ENCODE measurements at regions not wholly inside any gene's neighbourhood (a gene's known extent, or its start where the extent isn't known, plus 50 kb on each side); places are given as distances from the start of the nearest gene placed in this dataset.

DNA sequence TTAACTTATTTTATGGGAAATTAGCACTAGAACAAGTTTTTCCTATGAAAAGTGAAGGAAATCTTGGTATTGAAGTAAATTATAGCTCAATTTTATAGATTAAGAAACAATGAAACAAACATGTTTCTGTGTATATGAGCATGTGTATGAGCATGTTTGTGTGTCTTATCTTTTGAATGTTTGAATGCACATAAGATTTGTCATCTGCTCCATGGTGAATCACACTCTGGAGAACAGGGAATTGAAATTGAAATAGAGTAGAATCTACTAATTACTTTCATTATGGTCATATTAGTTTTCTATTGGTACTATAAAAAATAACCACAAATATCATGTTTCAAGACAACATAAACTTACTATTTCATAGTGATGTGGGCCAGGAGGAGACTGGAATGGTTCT is 646.6 kb downstream of the OTOL1 start (continued):
- TF ChIP-seq, protein P1, sequence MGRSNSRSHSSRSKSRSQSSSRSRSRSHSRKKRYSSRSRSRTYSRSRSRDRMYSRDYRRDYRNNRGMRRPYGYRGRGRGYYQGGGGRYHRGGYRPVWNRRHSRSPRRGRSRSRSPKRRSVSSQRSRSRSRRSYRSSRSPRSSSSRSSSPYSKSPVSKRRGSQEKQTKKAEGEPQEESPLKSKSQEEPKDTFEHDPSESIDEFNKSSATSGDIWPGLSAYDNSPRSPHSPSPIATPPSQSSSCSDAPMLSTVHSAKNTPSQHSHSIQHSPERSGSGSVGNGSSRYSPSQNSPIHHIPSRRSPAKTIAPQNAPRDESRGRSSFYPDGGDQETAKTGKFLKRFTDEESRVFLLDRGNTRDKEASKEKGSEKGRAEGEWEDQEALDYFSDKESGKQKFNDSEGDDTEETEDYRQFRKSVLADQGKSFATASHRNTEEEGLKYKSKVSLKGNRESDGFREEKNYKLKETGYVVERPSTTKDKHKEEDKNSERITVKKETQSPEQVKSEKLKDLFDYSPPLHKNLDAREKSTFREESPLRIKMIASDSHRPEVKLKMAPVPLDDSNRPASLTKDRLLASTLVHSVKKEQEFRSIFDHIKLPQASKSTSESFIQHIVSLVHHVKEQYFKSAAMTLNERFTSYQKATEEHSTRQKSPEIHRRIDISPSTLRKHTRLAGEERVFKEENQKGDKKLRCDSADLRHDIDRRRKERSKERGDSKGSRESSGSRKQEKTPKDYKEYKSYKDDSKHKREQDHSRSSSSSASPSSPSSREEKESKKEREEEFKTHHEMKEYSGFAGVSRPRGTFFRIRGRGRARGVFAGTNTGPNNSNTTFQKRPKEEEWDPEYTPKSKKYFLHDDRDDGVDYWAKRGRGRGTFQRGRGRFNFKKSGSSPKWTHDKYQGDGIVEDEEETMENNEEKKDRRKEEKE (IDR thresholded peaks at IDR 0.05; ENCODE audit: borderline replicate concordance in 1 of 2, control insufficient read depth in 1 of 2, low read depth in 2 of 2, low read length in 1 of 2): no peak
- TF ChIP-seq KAT2B (IDR thresholded peaks at IDR 0.05; ENCODE audit: low read depth, low read length) (no peak), IRF2 (CRISPR knock-in tag; IDR thresholded peaks at IDR 0.05) (no peak), EWSR1 (IDR thresholded peaks at IDR 0.05; ENCODE audit: borderline replicate concordance, low read depth, partially characterized antibody) (no peak), MCM3 (IDR thresholded peaks at IDR 0.05) (no peak), ZNF778 (CRISPR knock-in tag; IDR thresholded peaks at IDR 0.05) (no peak)

DNA sequence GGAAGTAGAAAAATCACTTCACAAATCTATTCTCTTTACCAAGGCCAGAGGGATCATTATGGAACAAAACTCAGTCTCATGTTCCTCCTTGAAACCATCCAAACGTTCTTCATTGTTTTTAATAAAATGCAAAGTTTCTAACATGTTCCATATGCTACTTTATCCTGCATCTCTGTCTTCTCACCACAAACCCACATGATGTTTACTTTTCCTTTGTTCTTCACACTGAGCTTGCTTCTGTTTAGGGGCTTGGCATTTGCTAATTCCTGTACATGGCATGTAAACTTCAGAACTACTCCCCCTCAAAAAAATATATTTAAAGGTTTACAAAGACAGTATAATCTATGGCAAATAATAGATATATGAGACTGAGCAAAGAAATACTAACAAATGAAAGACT is 651.4 kb downstream of the OTOL1 start:
- H3K9me1 ChIP-seq (ENCODE audit: control insufficient read depth, insufficient read depth, low read length): no peaks in the 10 kb centered on the region
- in situ Hi-C loops (cut with MboI) (no loop called here), intact Hi-C loops (cut with micrococcal nuclease) (no loop called here)
- ATAC-seq: no peak
- TF ChIP-seq, protein P2, sequence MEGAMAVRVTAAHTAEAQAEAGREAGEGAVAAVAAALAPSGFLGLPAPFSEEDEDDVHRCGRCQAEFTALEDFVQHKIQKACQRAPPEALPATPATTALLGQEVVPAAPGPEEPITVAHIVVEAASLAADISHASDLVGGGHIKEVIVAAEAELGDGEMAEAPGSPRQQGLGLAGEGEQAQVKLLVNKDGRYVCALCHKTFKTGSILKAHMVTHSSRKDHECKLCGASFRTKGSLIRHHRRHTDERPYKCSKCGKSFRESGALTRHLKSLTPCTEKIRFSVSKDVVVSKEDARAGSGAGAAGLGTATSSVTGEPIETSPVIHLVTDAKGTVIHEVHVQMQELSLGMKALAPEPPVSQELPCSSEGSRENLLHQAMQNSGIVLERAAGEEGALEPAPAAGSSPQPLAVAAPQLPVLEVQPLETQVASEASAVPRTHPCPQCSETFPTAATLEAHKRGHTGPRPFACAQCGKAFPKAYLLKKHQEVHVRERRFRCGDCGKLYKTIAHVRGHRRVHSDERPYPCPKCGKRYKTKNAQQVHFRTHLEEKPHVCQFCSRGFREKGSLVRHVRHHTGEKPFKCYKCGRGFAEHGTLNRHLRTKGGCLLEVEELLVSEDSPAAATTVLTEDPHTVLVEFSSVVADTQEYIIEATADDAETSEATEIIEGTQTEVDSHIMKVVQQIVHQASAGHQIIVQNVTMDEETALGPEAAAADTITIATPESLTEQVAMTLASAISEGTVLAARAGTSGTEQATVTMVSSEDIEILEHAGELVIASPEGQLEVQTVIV (CRISPR knock-in tag; IDR thresholded peaks at IDR 0.05; ENCODE audit: borderline replicate concordance): no peak
- H3K4me1 ChIP-seq (replicated peaks in 1 of 2; ENCODE audit: control insufficient read depth in 2 of 2, insufficient read depth in 2 of 2, low read length in 2 of 2): no peaks in the 10 kb centered on the region
- no peak overlapping the region for H3K9ac ChIP-seq (ENCODE audit: insufficient read depth in 1 of 2, low read depth in 2 of 2, low read length in 2 of 2)
- H3K27me3 ChIP-seq (ENCODE audit: control insufficient read depth in 2 of 2, insufficient read depth in 2 of 2, low read length in 2 of 2): no peaks in the 10 kb centered on the region
- no peaks in the 10 kb centered on the region for H3K9me3 ChIP-seq (replicated peaks; ENCODE audit: control insufficient read depth, insufficient read depth, low read depth, low read length)
- ChIA-PET POLR2A (no interaction called here), CTCF (ENCODE audit: low intra/inter-chr PET ratio) (no interaction called here)
- no TSS peak for BruUV-seq (replicated peaks)
- H3K4me2 ChIP-seq (ENCODE audit: insufficient read depth, low read length): no peak overlapping the region
- FAIRE-seq: no peak
- no peak overlapping the region for H3K27ac ChIP-seq (ENCODE audit: extremely low read depth, low read depth, low read length)
- no peak overlapping the region for H2AFZ ChIP-seq (ENCODE audit: low read depth, low read length)
- 0% methylated on average over 1 of the region's 1 CpG for WGBS (ENCODE audit: insufficient coverage, low coverage, missing lambda C conversion rate)
- DNase-seq (ENCODE audit: extremely low read depth in 1 of 4, low spot score in 3 of 4): no peak
- no peaks in the 10 kb centered on the region for H3K36me3 ChIP-seq (ENCODE audit: control insufficient read depth, insufficient read depth, low read length)
- no peak overlapping the region for H3K4me3 ChIP-seq
- no peaks in the 10 kb centered on the region for H4K20me1 ChIP-seq (replicated peaks; ENCODE audit: control insufficient read depth, insufficient read depth, low read length)
- no peaks in the 10 kb centered on the region for H3K79me2 ChIP-seq (ENCODE audit: control insufficient read depth, insufficient read depth, low read length)
